NCI-H774 (cell line): ENCODE measurements at regions not wholly inside any gene's neighbourhood (a gene's known extent, or its start where the extent isn't known, plus 50 kb on each side); places are given as distances from the start of the nearest gene placed in this dataset.
"Not testable (repeated sequence)": the region's sequence is repeated elsewhere in the genome, so short reads cannot be mapped to it uniquely, and the experiment has no call there.

Experiments
- DNase-seq: peaks from one replicate; lab custom pipeline; 2025; lab: John Stamatoyannopoulos, UW

- DNase-seq: no peak
These were observed 246.9 kb downstream of the CYLC2 start for GRCh38 chr9:103242025-103242424.

- DNase-seq: no peak
These were observed 247.4 kb downstream of the CYLC2 start for GRCh38 chr9:103242486-103242885.

- DNase-seq: no peak
These were observed 248.4 kb downstream of the CYLC2 start for GRCh38 chr9:103243553-103243952.

GRCh38 chr9:103245369-103245768 lies 250.2 kb downstream of the CYLC2 start:
- peak; percentile 28 for DNase-seq

GRCh38 chr9:103261951-103262350 lies 266.8 kb downstream of the CYLC2 start:
- peak; percentile 60 for DNase-seq

GRCh38 chr9:103266064-103266463 lies 270.9 kb downstream of the CYLC2 start:
- no peak for DNase-seq

- no peak for DNase-seq
These were observed 282.1 kb downstream of the CYLC2 start for GRCh38 chr9:103277240-103277639.

- no peak for DNase-seq
These were observed 286.0 kb downstream of the CYLC2 start for GRCh38 chr9:103281126-103281525.

- no peak for DNase-seq
These were observed 292.2 kb downstream of the CYLC2 start for GRCh38 chr9:103287361-103287760.

- no peak for DNase-seq
These were observed 301.1 kb downstream of the CYLC2 start for GRCh38 chr9:103296189-103296588.

GRCh38 chr9:103301051-103301450 lies 305.9 kb downstream of the CYLC2 start:
- no peak for DNase-seq

- DNase-seq: no peak
These were observed 309.7 kb downstream of the CYLC2 start for GRCh38 chr9:103304797-103305196.

GRCh38 chr9:103319979-103320378 lies 324.8 kb downstream of the CYLC2 start:
- DNase-seq: no peak

GRCh38 chr9:103323699-103324098 lies 328.6 kb downstream of the CYLC2 start:
- DNase-seq: no peak

- DNase-seq: no peak
These were observed 340.3 kb downstream of the CYLC2 start for GRCh38 chr9:103335461-103335860.

- no peak for DNase-seq
These were observed 359.9 kb downstream of the CYLC2 start for GRCh38 chr9:103355000-103355399.

GRCh38 chr9:103357980-103358379 lies 362.8 kb downstream of the CYLC2 start:
- DNase-seq: not testable (repeated sequence)

GRCh38 chr9:103361906-103362305 lies 366.8 kb downstream of the CYLC2 start:
- DNase-seq: no peak

- DNase-seq: no peak
These were observed 367.9 kb downstream of the CYLC2 start for GRCh38 chr9:103362986-103363385.

GRCh38 chr9:103364753-103365152 lies 369.6 kb downstream of the CYLC2 start:
- no peak for DNase-seq

GRCh38 chr9:103371152-103371551 lies 376.0 kb downstream of the CYLC2 start:
- no peak for DNase-seq

GRCh38 chr9:103372828-103373227 lies 377.7 kb downstream of the CYLC2 start:
- DNase-seq: no peak

GRCh38 chr9:103377667-103378066 lies 382.5 kb downstream of the CYLC2 start:
- no peak for DNase-seq

- no peak for DNase-seq
These were observed 402.9 kb downstream of the CYLC2 start for GRCh38 chr9:103397868-103398600.
